HG02763 (cell line): ENCODE measurements at regions not wholly inside any gene's neighbourhood (a gene's known extent, or its start where the extent isn't known, plus 50 kb on each side); places are given as distances from the start of the nearest gene placed in this dataset.

Source experiments
- ATAC-seq: cut with Tn5 transposase; IDR thresholded peaks from one replicate; pipeline ENCODE4 v1.9.1; 2021; ENCODE audit warnings: mild to moderate bottlenecking, moderate library complexity; ENCODE audit not compliant: unreplicated experiment

DNA sequence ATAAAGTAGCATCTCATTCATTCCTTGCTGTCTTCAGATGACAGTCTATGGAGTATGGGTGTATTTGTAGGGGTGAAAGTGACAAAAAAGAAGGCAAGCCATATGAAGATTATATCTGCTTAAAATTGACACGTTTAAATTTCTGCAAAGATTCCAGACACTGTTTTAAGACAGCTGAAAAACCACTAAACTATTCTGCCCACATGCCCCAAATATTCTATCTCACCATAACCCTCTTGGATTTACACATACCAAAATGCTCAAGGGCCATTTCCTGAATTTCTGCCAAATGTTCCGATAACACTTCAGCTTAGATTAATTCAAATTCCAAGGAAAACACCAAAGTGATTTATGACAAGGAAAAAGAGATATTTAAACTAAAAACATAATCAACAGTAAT is 99.9 kb upstream of the IL6 start:
- ATAC-seq: no peak

DNA sequence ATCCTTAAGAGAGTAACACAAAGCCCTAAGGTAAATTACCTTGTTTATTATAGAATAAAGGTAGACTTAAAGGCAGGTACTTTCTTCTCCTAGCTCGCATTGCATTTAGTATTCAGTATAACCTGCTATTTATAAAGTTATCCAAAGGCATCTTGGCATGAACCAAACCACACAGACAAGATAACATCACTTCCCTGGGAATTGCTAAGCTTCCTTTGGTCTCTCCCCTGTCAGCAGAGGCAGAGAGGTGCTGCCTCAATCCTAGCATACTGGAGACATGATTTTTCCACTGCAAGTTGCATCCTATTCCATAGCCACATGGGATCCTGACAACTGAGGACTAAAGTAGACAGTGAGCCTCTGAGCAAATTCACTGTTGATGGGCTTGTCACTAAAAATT is 101.7 kb upstream of the IL6 start:
- ATAC-seq: no peak

DNA sequence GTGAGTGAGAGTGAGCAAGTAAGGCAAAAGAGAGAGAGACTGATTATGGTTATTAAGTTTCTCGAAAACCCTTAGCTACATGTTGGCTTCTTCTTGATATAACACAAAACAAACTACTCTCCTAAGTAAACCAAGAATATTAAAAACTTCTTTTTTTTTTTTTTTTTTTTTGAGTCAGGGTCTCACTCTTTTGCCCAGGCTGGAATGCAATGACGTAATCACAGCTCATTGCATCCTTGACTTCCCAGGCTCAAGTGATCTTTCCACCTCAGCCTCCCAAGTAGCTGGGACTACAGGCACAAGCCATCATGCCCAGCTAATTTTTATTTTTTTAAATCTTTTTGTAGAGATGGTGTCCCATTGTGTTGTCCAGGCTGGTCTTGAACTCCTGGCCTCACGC is 102.2 kb upstream of the IL6 start:
- no peak for ATAC-seq

DNA sequence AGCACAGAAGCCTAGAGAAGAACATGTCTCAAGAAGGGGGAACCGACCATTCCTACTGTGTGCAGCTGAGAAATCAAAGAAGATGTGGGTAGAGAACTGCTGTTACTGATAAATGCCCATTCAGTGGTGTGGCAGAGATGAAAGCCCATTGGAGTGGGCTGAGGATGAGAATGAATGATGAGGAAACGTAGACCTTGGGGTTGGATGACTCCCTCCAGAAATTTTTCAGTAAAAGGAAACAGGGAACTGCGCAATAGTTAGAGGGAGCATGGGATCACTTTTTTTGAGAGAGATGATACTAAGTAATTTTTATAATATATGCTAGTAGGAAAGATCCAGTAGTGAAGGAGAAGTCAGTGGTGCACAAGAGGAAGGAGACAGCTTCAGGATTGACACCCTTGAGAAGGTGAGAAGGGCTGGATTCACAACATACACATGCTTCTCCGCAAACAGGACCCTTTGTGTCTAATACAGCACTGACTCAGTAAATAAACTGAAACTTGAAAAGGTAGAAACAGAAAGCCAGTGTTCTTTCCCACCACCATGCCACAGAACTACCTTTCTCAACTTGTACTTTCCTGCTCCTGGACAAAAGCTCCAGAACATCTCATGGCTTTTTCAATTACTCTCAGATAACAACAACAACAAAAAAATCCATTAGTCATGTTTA is 104.7 kb upstream of the IL6 start:
- ATAC-seq: no peak

DNA sequence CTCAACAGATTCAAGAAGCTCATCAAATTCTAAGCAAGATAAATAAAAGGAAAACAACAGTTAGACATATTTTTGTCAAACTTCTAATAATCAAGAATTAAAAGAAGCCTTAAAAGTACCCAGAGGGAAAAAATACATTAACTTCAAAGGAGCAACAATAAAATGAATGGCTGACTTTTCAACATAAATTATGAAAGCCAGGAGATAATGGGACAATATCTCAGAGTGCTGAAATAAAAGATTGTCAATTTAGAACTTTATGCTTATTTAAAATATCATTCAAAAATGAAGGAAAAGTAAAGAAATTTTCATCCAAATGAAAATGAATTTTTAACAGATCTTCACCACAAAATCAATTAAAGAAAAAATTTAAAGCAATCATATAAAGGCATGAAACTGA is 108.5 kb upstream of the IL6 start:
- no peak for ATAC-seq

DNA sequence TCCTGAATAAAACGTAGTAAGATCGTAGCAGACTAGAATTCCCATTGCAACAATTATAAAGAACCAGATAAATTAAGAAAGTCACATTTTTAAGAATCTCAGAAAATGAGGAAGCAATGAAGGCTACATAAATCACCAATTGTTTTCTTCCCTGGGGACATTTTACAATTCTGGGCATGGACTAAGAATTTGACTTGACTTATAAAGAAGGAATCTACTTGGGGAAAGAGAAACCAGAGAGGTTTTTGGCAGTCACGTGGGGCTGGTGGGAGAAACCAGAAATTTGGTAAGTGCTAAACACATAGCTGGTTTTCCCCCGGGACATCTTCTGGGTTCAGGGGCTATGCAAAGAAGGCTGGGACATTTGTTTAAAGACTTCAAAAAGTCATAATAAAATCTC is 109.8 kb upstream of the IL6 start:
- ATAC-seq: no peak

DNA sequence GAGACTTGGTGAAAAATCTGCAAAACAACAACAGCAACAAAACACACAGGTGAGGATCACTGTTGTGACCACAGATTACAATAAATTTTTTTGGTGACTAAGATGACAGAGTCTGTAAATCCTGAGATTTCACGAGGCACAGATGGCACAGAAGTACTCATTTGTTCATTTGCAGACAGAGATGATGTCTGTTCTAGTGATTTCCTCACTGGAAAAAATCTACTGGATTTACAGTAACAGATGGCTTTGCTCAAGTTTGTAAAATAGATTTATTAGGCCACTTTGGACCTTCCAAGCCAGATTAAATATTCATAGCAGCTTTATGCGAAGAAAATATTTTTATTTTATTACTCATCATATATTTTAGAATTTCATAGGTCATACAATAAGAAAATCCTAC is 113.5 kb upstream of the IL6 start:
- no peak for ATAC-seq

DNA sequence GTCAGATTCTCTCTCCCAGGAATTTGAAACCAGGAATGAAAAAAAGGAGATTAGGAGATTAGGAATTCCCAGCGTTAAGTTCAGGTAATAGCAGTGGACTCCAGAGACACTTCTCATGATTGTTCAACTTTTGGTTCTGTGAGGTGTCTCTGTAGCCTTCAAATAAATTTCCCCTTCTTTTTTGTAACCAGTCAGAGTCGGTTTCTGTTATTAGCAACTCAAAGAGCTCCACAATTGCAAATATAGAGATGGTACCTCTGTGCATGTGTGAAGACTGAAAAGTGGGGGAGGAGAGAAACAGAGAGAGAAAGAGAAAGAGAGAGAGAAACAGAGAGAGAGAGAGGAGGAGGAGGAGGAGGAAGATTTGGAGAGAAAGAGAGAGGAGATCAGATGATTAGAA is 112.8 kb upstream of the STEAP1B start:
- no peak for ATAC-seq

DNA sequence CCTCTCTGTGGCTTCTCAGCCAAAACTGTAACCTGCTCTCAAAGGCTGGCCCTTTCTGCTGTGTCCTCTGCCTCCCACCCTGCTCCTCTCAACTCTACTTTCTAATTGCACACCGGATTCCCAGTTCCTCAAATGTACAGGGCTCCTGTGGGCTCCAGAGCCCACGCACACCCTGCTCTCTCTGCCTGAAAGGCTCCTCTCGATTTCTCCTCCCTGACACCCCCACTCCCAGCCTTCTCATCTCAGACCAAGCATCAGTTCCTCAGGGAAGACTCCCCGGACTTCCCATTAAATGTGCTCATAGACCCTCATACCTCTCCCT is 111.7 kb upstream of the STEAP1B start:
- peak; percentile 61 for ATAC-seq

DNA sequence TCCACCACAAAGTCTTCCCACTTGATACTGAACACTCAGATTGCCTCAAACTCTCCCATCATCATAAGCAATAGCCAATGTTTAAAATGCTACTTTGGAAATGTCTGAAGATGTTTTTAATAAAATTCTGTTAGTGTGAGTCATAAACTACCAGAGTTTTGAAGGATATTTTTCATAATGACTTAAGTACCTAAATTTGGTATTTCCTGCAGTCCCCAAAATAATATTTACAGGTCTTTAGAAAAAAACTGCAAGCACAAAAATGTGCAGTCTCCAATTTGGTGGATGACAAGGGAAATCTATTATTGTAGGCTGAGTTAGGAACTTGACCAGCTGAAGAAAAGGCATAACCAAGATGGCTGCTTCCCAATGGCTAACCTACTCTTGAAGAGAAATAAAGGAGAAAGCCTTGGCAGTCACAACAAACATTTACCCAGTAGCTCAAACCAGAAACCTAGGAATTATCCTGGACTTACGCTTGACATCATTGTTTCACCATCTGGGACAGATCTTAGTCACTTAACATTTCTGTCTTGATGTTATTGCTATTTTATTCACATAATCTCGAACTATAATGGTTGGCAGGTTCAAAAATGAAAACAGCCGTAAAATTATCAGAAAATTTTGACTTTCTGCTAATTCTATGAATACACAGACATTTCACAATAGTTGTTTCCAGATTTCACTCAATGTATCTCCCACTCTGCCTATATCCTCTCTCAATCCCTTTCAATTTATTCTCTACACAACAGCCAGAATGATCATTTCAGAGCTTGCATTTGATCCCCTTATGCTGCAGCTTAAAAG is 111.2 kb upstream of the STEAP1B start:
- ATAC-seq: no peak

DNA sequence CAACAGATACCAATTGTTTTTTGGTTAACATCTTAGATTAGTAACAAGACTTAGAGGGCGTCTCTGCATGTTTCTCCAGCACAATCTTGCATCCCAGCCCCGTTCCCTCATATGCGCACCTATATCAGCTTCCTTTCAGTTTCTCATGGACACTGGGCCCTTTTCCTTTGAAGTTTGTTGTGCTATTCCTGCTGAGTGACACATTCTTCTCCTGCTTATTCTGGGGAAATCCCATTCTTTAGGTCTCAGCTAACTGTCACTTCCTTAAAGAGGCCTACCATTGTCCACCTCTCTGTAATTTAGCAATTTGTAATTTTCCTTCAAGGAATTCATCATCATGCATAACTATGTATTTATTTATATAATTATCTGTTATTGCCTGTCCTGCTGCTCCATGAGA is 110.3 kb upstream of the STEAP1B start:
- no peak for ATAC-seq

DNA sequence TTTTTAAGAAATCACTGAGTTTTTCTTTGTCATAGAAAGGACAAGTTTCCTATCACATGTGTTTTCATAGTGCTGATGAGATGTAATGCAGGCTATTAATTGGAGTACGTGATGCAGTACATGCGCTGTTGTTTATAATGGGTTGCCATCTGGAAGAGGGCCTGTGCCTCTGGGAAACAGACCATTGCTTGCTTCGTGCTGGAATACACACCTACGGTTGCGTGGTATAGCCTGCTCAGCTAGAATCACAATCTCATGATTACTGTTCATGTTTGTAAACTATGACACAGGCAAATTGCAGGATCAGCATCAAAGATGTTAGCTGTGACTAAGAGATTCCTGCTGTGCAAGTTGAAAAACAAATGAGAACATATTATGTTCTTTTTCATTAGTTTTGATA is 107.2 kb upstream of the STEAP1B start:
- no peak for ATAC-seq

DNA sequence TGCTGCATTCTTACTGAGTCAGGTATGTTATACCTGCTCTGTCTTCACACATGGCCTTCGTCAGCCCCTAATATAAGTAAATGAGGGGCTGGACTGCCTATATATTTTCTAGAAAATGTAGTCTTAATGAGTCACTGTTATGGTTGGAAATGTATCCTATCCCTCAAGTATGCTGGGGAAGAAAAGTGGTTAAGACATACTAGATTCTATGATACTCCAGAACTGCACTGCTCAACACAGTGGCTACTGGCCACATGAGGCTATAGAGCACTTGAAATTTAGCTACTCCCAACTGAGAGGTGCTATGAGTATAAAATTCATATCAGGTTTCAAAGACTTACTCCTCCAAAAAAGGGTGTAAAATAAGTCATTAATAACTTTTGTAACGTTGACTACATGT is 104.3 kb upstream of the STEAP1B start:
- ATAC-seq: no peak

DNA sequence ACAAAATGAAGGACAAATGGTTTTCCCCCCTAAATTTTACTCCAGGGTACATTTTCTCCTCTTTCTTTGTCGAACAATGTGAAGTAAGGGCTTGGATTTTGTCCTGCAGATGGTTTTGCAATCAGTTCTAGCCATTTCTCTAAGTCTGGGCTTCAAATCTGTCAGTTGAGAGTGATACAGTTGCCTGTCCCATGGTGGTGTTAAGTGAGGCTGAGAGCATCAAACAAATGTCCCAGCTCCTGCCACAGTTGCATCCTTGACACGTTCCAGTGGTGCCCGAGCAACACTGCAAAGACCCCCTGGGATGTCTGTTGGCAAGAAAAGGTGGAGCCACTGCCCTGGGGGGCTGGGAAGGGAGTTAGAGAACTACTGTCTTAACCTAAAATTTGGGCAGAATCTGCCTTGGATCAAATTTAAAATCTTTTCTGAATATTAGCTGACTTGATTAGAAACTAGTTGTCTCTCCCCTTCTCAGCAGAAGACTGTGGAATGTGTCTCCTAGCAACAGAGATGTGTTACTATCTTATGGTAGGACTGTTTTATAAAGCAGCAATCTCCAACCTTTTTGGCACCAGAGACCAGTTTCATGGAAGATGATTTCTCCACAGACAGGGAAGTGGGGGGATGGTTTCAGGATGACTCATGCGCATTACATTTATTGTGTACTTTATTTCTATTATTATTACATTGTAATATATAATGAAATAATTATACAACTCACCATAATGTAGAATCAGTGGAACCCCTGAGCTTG is 102.0 kb upstream of the STEAP1B start:
- no peak for ATAC-seq

DNA sequence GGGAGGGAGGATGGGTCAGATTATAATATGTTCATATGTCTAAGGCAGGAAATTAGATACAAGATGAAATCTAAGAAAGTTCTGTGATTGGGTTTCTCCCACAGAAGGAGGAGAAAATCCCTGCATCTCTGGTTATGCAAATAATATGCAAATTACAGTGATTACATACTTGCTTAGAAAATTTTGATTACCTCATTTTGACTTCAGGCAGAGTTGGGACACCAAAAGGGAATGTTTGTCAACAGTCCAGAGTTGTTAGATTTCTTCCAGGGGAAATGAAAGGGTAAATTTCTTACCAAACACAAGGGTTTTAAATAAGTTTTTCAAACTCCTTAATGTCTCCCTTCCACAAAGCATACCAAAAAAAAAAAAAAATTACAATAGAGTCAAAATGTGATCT is 101.4 kb upstream of the STEAP1B start:
- no peak for ATAC-seq

DNA sequence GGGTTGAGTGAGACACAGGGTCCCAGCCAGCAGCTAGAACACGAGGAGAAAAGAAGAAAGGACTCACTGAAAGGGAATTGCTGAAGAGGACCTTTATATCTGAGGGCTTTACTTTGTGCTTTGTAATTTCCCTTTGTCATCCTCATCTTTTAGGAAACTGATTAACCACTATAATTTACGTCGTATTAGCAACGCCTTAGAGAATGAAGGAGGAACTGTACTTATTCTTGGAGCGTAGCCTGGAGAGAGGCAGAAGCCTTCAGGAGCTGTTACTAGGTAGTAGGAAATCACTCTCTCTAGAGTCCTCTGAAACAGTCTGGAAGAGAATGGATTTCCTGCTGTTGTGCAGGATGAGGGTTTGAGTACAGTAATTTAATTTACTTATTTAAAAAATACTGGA is 101.0 kb upstream of the STEAP1B start:
- no peak for ATAC-seq

DNA sequence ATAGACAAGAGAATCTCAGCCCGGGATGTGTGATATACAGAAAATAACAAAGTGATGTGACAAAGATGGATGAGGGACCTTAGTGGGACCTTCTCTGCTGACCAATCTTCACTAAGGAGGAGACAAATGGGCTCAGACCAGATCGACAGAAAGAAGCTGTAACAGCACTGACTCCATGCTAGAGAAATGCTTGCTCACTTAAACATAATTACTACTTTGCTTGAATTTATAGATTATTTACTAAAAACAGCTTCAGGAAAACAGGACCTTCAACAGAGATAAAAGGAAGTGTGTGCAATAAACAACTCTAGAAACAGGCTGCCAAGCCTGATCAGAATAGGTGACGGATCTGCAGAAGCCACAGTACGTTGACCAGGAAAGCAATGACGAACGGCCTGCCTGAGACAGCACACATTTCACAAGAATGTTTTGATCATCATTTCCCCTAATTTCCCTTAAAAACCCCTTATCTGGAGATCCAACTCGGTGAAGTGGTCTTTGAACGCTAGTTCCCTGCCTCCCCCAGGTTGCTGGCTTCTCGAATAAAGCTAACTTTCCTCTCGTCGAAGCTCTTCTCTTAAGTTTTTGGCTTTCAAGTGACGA is 98.4 kb upstream of the STEAP1B start:
- ATAC-seq: no peak

DNA sequence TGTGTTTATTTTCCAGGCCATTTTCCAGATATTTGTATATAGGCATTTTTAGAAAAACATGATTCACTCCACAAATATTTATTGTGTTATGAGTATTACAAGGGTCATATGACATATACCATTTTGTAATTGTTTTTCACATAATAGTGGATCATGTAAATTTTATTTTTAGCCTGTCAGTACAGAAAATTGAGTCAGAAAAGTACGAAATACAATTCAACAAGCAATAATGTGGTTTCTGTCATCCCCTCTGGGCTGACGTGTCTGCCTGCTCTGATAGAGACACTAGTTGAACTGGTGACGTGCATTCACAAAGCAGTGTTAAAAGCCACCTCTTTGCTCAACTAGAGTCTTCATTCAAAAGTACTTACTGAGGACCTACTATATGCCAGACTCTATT is 97.9 kb upstream of the STEAP1B start:
- no peak for ATAC-seq

DNA sequence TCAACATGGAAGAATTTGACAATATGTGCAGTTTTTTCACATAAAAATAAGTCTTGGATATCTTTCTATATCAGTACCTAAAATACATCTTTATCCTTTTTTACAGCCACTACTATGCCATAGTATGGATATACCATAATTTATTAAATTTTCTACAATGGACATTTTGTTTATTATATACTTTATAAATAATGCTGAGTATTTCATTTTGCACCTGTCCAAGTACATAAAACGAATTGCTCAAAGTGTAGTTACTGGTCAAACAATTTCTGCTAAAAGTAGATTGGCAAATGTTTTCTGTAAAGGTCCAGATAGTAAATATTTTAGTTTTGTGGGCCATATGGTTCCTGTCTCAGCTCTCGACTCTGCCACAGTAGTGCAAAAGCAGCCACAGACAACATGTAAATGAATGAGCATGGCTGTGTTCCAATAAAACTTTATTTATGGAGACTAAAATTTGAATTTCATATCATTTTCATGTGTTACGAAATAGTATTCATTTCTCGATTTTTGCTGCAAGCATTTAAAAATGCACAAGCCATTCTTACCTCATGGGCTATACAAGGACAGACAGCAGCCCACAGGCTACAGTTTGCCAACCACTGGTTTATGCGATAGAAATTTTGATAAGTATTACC is 96.9 kb upstream of the STEAP1B start:
- no peak for ATAC-seq

DNA sequence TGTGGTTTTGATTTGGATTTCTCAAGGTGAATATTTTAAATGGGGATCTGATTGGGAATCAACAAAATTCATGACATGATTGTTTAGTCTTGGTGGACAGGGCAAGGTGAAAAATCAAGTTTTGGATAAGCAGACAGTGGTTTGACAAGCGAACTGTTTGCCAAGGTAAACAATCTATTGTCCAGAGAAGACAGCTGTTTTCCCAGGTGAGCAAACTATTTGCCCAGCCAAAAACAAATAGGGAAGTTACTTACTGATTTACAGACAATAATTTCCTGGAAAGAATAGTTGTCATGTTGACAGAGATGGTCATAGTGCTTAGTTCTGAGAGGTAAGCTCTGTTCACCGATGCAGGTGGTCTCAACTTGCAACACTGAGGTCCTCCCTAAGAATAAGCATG is 94.0 kb upstream of the STEAP1B start:
- no peak for ATAC-seq

DNA sequence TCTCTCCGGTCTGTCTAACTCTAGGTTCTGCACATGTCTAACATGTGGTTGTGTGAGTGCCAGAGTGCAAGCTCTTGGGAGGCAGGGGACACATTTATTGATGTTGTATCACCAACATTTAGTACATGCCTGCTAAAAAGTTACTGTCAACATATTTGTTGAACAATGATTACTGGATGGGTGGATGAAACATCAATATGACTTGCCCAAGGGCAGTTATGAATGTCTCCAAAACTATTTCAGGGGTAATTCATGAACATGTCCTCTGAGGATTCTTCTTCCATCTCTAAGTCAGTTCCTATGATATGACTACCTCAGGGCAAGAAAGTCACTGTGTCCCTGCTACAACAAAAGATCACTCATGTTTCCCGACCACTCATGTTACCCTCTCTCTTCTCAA is 91.3 kb upstream of the STEAP1B start:
- no peak for ATAC-seq
